ENCODE measurements at regions not wholly inside any gene's neighbourhood (a gene's known extent, or its start where the extent isn't known, plus 50 kb on each side); places are given as distances from the start of the nearest gene placed in this dataset.

- TF ChIP-seq CTCF (IDR thresholded peaks at IDR 0.05) (no peak), EZH2 (IDR thresholded peaks at IDR 0.05; ENCODE audit: borderline replicate concordance, insufficient read depth, low read depth, low read length, poor library complexity, severe bottlenecking) (no peak)
These were observed 138.9 kb downstream of the FOXD2 start for GRCh38 chr1:47576758-47577115.

All from B cell (primary cell).